HFFc6 (cell line): ENCODE measurements at regions not wholly inside any gene's neighbourhood (a gene's known extent, or its start where the extent isn't known, plus 50 kb on each side); places are given as distances from the start of the nearest gene placed in this dataset.
"Not testable (repeated sequence)": the region's sequence is repeated elsewhere in the genome, so short reads cannot be mapped to it uniquely, and the experiment has no call there.

Experiments used
- DNase-seq: peaks from one replicate; pipeline ENCODE4 v3.0.0-alpha.2; 2018
- H3K27ac Mint-ChIP-seq: 2 replicates; pipeline ENCODE4 v1.8.0; 2020; ENCODE audit warnings: mild to moderate bottlenecking, mixed read lengths
- H3K27me3 Mint-ChIP-seq: 2 replicates; pipeline ENCODE4 v1.8.0; 2021; ENCODE audit warnings: mild to moderate bottlenecking, moderate library complexity, mixed read lengths; ENCODE audit not compliant: insufficient read depth
- H3K36me3 Mint-ChIP-seq: 2 replicates; pipeline ENCODE4 v1.8.0; 2021; ENCODE audit warnings: low read depth, mixed read lengths
- H3K4me1 Mint-ChIP-seq: 2 replicates; pipeline ENCODE4 v1.8.0; 2020; ENCODE audit warnings: low read depth, mixed read lengths
- H3K4me3 Mint-ChIP-seq: 2 replicates; pipeline ENCODE4 v1.8.0; 2020; ENCODE audit warnings: mild to moderate bottlenecking, moderate library complexity, mixed read lengths
- H3K9me3 Mint-ChIP-seq: 2 replicates; pipeline ENCODE4 v1.8.0; 2020; ENCODE audit warnings: mild to moderate bottlenecking, mixed read lengths
- CTCF ChIP-seq: fragments of 200-600 bp; sonication (generic); IDR thresholded peaks from 2 replicates; pipeline ENCODE4 v1.5.0; 2021; ENCODE audit warnings: antibody characterized with exemption, mild to moderate bottlenecking

DNA sequence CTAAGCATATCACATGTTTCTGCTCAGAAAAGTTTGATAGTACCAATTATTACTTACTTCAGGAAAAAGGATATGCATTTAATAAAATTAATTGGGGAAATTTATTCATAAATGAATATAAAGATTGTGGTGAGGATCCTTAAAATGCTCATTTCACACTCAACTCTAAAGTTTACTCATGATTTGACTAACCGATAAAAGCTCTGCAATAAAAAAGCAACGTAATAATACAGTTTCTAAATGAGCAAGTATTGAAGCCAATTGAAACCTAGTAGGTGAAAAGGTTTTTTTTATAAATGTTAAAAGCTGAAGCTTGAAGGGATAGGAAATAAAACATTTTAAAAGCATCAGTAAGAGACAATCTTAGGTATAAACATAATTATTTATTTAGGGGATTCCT is 308.3 kb upstream of the STEAP1 start:
- H3K4me1 Mint-ChIP-seq, result no peaks in the 10 kb centered on the region
- no peak overlapping the region for H3K27ac Mint-ChIP-seq
- no peak for DNase-seq
- peaks cover 23% of the 10 kb centered on the region for H3K9me3 Mint-ChIP-seq
- H3K27me3 Mint-ChIP-seq, result no peaks in the 10 kb centered on the region
- no peak for TF ChIP-seq CTCF
- H3K36me3 Mint-ChIP-seq, result no peaks in the 10 kb centered on the region
- H3K4me3 Mint-ChIP-seq, result no peak overlapping the region

- H3K9me3 Mint-ChIP-seq, result peaks cover 25% of the 10 kb centered on the region
- H3K4me3 Mint-ChIP-seq, result no peak overlapping the region
- H3K36me3 Mint-ChIP-seq, result no peaks in the 10 kb centered on the region
- H3K4me1 Mint-ChIP-seq, result no peaks in the 10 kb centered on the region
- H3K27me3 Mint-ChIP-seq, result no peaks in the 10 kb centered on the region
- TF ChIP-seq CTCF, result no peak
- H3K27ac Mint-ChIP-seq, result no peak overlapping the region
- DNase-seq, result no peak
Observed at GRCh38 chr7:89849052-89849451, 305.2 kb upstream of the STEAP1 start.

- H3K4me3 Mint-ChIP-seq, DNase-seq, H3K27ac Mint-ChIP-seq, H3K27me3 Mint-ChIP-seq, H3K36me3 Mint-ChIP-seq, H3K4me1 Mint-ChIP-seq: not testable (repeated sequence)
- peaks cover 41% of the 10 kb centered on the region for H3K9me3 Mint-ChIP-seq
Observed at GRCh38 chr7:89857053-89857452, 297.2 kb upstream of the STEAP1 start.

GRCh38 chr7:89857767-89858166 is 296.5 kb upstream of the STEAP1 start:
- H3K4me1 Mint-ChIP-seq, result no peaks in the 10 kb centered on the region
- no peak overlapping the region for H3K4me3 Mint-ChIP-seq
- H3K27me3 Mint-ChIP-seq, result no peaks in the 10 kb centered on the region
- no peak for TF ChIP-seq CTCF
- DNase-seq, result no peak
- H3K36me3 Mint-ChIP-seq, result no peaks in the 10 kb centered on the region
- peaks cover 39% of the 10 kb centered on the region for H3K9me3 Mint-ChIP-seq
- H3K27ac Mint-ChIP-seq, result no peak overlapping the region

DNA sequence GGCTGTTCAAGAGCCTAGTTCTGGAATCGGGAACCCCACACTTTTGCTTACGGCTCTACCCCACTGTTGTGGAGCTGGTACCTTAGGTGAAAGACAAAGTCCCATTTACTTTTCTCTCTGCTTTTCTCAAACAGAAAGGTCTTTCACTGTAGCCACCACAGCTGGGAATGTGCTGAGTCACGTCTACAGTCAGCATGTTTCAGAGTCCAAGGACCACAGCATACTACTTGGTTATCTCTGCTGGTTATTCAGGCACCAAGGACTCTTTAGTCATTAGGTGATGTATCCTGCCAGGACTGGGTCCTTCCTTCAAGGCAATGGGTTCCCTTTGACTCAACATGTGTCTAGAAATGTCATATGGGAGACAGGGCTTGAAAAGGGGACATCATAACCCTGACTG is 266.8 kb upstream of the STEAP1 start:
- Mint-ChIP-seq H3K4me3 (no peak overlapping the region), H3K9me3 (peaks cover 31% of the 10 kb centered on the region), H3K36me3 (no peaks in the 10 kb centered on the region), H3K4me1 (no peaks in the 10 kb centered on the region), H3K27ac (no peak overlapping the region), H3K27me3 (no peaks in the 10 kb centered on the region; the same call in 1 of the 2 replicates)
- DNase-seq, result no peak
- no peak for TF ChIP-seq CTCF

GRCh38 chr7:89908736-89909135 is 245.5 kb upstream of the STEAP1 start:
- no peaks in the 10 kb centered on the region for H3K4me1 Mint-ChIP-seq
- H3K36me3 Mint-ChIP-seq, result no peaks in the 10 kb centered on the region
- TF ChIP-seq CTCF, result no peak
- no peak for DNase-seq
- no peak overlapping the region for H3K4me3 Mint-ChIP-seq
- peaks cover 24% of the 10 kb centered on the region for H3K9me3 Mint-ChIP-seq
- no peak overlapping the region for H3K27ac Mint-ChIP-seq
- H3K27me3 Mint-ChIP-seq, result no peaks in the 10 kb centered on the region
